Endodermal cell (in vitro differentiated cells): ENCODE measurements at regions not wholly inside any gene's neighbourhood (a gene's known extent, or its start where the extent isn't known, plus 50 kb on each side); places are given as distances from the start of the nearest gene placed in this dataset.

Source experiments
- DNase-seq: peaks from one replicate; pipeline ENCODE4 v3.0.0-alpha.2; 2017
- H3K27ac ChIP-seq: 2 replicates; pipeline ENCODE4 v1.5.1; 2013; ENCODE audit warnings: mild to moderate bottlenecking, low read depth, low read length, moderate library complexity
- H3K27me3 ChIP-seq: 2 replicates; pipeline ENCODE4 v1.6.1; 2013; ENCODE audit warnings: mild to moderate bottlenecking, low read length, moderate library complexity; ENCODE audit not compliant: insufficient read depth, control insufficient read depth, poor library complexity, severe bottlenecking
- H3K36me3 ChIP-seq: 2 replicates; pipeline ENCODE4 v1.7.0; 2013; ENCODE audit warnings: mild to moderate bottlenecking, low read length, moderate library complexity; ENCODE audit not compliant: control insufficient read depth, insufficient read depth
- H3K4me1 ChIP-seq: one replicate; pipeline ENCODE4 v1.7.0; 2013; ENCODE audit warnings: low read length; ENCODE audit not compliant: control insufficient read depth, insufficient read depth
- H3K4me3 ChIP-seq: 2 replicates; pipeline ENCODE4 v1.5.1; 2013; ENCODE audit warnings: mild to moderate bottlenecking, low read length, moderate library complexity
- H3K9ac ChIP-seq: 2 replicates; pipeline ENCODE4 v1.6.1; 2013; ENCODE audit warnings: mild to moderate bottlenecking, low read length, moderate library complexity; ENCODE audit not compliant: poor library complexity, severe bottlenecking; ENCODE audit errors: extremely low read depth
- H3K9me3 ChIP-seq: 2 replicates; pipeline ENCODE4 v1.6.1; 2013; ENCODE audit warnings: mild to moderate bottlenecking, low read length, moderate library complexity; ENCODE audit not compliant: control insufficient read depth
- H3K27ac Mint-ChIP-seq: 2 replicates; pipeline ENCODE4 v1.8.0; 2020; ENCODE audit warnings: mixed read lengths
- H3K27me3 Mint-ChIP-seq: 2 replicates; pipeline ENCODE4 v1.8.0; 2021; ENCODE audit warnings: mild to moderate bottlenecking, mixed read lengths; ENCODE audit not compliant: insufficient read depth
- H3K36me3 Mint-ChIP-seq: 2 replicates; pipeline ENCODE4 v1.8.0; 2020; ENCODE audit warnings: low read depth, mixed read lengths
- H3K4me1 Mint-ChIP-seq: 2 replicates; pipeline ENCODE4 v1.8.0; 2020; ENCODE audit warnings: mixed read lengths
- H3K4me3 Mint-ChIP-seq: 2 replicates; pipeline ENCODE4 v1.8.0; 2020; ENCODE audit warnings: mild to moderate bottlenecking, moderate library complexity, mixed read lengths
- H3K9me3 Mint-ChIP-seq: 2 replicates; pipeline ENCODE4 v1.8.0; 2020; ENCODE audit warnings: mild to moderate bottlenecking, mixed read lengths
- WGBS, 2 experiments: methylation state at CpG; one replicate each; pipeline versions ENCODE4 v1.1.5 to v1.1.7; 2013; ENCODE audit warnings: missing lambda C conversion rate in 2 of 2, mixed read lengths in 1 of 2; ENCODE audit not compliant: insufficient coverage in 1 of 2, insufficient read length in 1 of 2; 5-methylcytosine and 5-hydroxymethylcytosine counted together
- TF ChIP-seq, protein P1 (sequence below): fragments of 200-600 bp; sonication (generic); conservative IDR thresholded peaks from 2 replicates; pipeline ENCODE4 v1.5.0; 2021; ENCODE audit warnings: antibody characterized with exemption, mild to moderate bottlenecking

GRCh38 chr2:18496516-18496915 is 63.9 kb downstream of the RDH14 start:
- no peak for DNase-seq
- H3K27me3 Mint-ChIP-seq: peaks cover 7% of the 10 kb centered on the region
- no peaks in the 10 kb centered on the region for H3K9me3 Mint-ChIP-seq
- no peak overlapping the region for H3K27ac Mint-ChIP-seq
- H3K9me3 ChIP-seq: no peaks in the 10 kb centered on the region
- H3K4me3 ChIP-seq: no peak overlapping the region
- 81% methylated on average over 4 of the region's 4 CpGs; no CpG with 5 or more reads in 1 of the 2 experiments for WGBS, 2 experiments
- no peaks in the 10 kb centered on the region for H3K4me1 Mint-ChIP-seq
- H3K36me3 Mint-ChIP-seq: no peaks in the 10 kb centered on the region
- H3K27me3 ChIP-seq: peaks cover 8% of the 10 kb centered on the region
- TF ChIP-seq, protein P1, sequence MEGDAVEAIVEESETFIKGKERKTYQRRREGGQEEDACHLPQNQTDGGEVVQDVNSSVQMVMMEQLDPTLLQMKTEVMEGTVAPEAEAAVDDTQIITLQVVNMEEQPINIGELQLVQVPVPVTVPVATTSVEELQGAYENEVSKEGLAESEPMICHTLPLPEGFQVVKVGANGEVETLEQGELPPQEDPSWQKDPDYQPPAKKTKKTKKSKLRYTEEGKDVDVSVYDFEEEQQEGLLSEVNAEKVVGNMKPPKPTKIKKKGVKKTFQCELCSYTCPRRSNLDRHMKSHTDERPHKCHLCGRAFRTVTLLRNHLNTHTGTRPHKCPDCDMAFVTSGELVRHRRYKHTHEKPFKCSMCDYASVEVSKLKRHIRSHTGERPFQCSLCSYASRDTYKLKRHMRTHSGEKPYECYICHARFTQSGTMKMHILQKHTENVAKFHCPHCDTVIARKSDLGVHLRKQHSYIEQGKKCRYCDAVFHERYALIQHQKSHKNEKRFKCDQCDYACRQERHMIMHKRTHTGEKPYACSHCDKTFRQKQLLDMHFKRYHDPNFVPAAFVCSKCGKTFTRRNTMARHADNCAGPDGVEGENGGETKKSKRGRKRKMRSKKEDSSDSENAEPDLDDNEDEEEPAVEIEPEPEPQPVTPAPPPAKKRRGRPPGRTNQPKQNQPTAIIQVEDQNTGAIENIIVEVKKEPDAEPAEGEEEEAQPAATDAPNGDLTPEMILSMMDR: no peak
- H3K9ac ChIP-seq: no peak overlapping the region
- H3K4me1 ChIP-seq: no peaks in the 10 kb centered on the region
- H3K4me3 Mint-ChIP-seq: no peak overlapping the region
- H3K36me3 ChIP-seq: no peaks in the 10 kb centered on the region
- H3K27ac ChIP-seq: no peak overlapping the region

GRCh38 chr2:18495058-18495457 is 65.4 kb downstream of the RDH14 start:
- WGBS, 2 experiments: 81 to 91% methylated on average over 2 of the region's 2 CpGs
- TF ChIP-seq, protein P1: no peak
- H3K4me3 ChIP-seq: no peak overlapping the region
- Mint-ChIP-seq H3K36me3 (no peaks in the 10 kb centered on the region), H3K27me3 (peaks cover 7% of the 10 kb centered on the region), H3K4me3 (no peak overlapping the region), H3K4me1 (no peaks in the 10 kb centered on the region), H3K27ac (no peak overlapping the region), H3K9me3 (no peaks in the 10 kb centered on the region)
- peaks cover 8% of the 10 kb centered on the region for H3K27me3 ChIP-seq
- no peaks in the 10 kb centered on the region for H3K4me1 ChIP-seq
- H3K9ac ChIP-seq: no peak overlapping the region
- H3K36me3 ChIP-seq: no peaks in the 10 kb centered on the region
- DNase-seq: no peak
- H3K27ac ChIP-seq: no peak overlapping the region
- no peaks in the 10 kb centered on the region for H3K9me3 ChIP-seq

DNA sequence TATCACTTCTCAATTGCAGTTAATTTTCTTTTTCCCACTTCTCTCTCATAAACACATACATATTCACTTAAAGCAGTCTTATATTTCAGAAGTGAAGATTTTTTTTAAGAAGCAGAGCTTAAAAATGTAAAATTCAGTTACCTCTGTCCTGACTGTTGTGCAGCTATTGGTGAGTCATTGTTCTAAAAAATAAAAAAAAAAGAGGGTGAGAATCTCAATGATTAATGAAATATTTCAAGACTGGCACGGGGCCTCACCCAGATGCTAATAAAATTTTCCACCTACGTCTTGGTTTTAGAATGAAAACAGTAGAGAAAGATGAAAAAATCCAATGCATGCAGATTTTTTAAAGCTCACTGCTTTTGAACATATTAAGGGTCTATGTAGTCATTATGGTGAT is 67.7 kb downstream of the RDH14 start:
- DNase-seq: no peak
- WGBS, 2 experiments: 80 to 95% methylated on average over 1 to 2 of the region's 2 CpGs
- Histone ChIP-seq H3K4me1 (no peaks in the 10 kb centered on the region), H3K27ac (no peak overlapping the region), H3K9me3 (no peaks in the 10 kb centered on the region), H3K36me3 (no peaks in the 10 kb centered on the region), H3K4me3 (no peak overlapping the region), H3K9ac (no peak overlapping the region), H3K27me3 (peaks cover 8% of the 10 kb centered on the region)
- no peaks in the 10 kb centered on the region for H3K36me3 Mint-ChIP-seq
- H3K27ac Mint-ChIP-seq: no peak overlapping the region
- no peak overlapping the region for H3K4me3 Mint-ChIP-seq
- H3K4me1 Mint-ChIP-seq: no peaks in the 10 kb centered on the region
- TF ChIP-seq, protein P1: no peak
- no peaks in the 10 kb centered on the region for H3K9me3 Mint-ChIP-seq
- H3K27me3 Mint-ChIP-seq: peaks cover 7% of the 10 kb centered on the region
